CD4-positive, alpha-beta T cell treated with Interleukin-10 for 1 hour (primary cell): ENCODE measurements at regions not wholly inside any gene's neighbourhood (a gene's known extent, or its start where the extent isn't known, plus 50 kb on each side); places are given as distances from the start of the nearest gene placed in this dataset.
"Not testable (repeated sequence)": the region's sequence is repeated elsewhere in the genome, so short reads cannot be mapped to it uniquely, and the experiment has no call there.

Source experiments
- DNase-seq: peaks from one replicate; pipeline ENCODE4 v3.0.0-alpha.2; 2020

GRCh38 chrX:106363214-106363613 is 195.1 kb downstream of the PWWP3B start:
- DNase-seq, result no peak

- peak; percentile 0 for DNase-seq
Observed at GRCh38 chrX:106378616-106379015, 210.5 kb downstream of the PWWP3B start.

- no peak for DNase-seq
Observed at GRCh38 chrX:106391284-106391911, 220.4 kb upstream of the RADX start.

- DNase-seq, result no peak
Observed at GRCh38 chrX:106392346-106392745, 219.4 kb upstream of the RADX start.

GRCh38 chrX:106397788-106398538 is 213.8 kb upstream of the RADX start:
- DNase-seq, result peak; percentile 7

GRCh38 chrX:106401965-106402559 is 209.7 kb upstream of the RADX start:
- DNase-seq, result no peak

GRCh38 chrX:106404512-106404911 is 207.3 kb upstream of the RADX start:
- DNase-seq, result no peak

GRCh38 chrX:106415276-106415895 is 196.4 kb upstream of the RADX start:
- peak; percentile 7 for DNase-seq

GRCh38 chrX:106436691-106437090 is 175.1 kb upstream of the RADX start:
- no peak for DNase-seq

GRCh38 chrX:106437407-106437806 is 174.4 kb upstream of the RADX start:
- DNase-seq, result no peak

GRCh38 chrX:106450405-106450804 is 161.4 kb upstream of the RADX start:
- DNase-seq, result no peak

- DNase-seq, result no peak
Observed at GRCh38 chrX:106451933-106452332, 159.8 kb upstream of the RADX start.

GRCh38 chrX:106454991-106455390 is 156.8 kb upstream of the RADX start:
- no peak for DNase-seq

- no peak for DNase-seq
Observed at GRCh38 chrX:106457802-106458201, 154.0 kb upstream of the RADX start.

- no peak for DNase-seq
Observed at GRCh38 chrX:106467422-106467821, 144.4 kb upstream of the RADX start.

GRCh38 chrX:106467943-106468342 is 143.8 kb upstream of the RADX start:
- DNase-seq, result no peak

- DNase-seq, result no peak
Observed at GRCh38 chrX:106468433-106468832, 143.3 kb upstream of the RADX start.

- no peak for DNase-seq
Observed at GRCh38 chrX:106479920-106480319, 131.9 kb upstream of the RADX start.

GRCh38 chrX:106481341-106481740 is 130.4 kb upstream of the RADX start:
- DNase-seq, result peak; percentile 58

GRCh38 chrX:106484233-106484632 is 127.5 kb upstream of the RADX start:
- DNase-seq, result peak; percentile 39

- DNase-seq, result not testable (repeated sequence)
Observed at GRCh38 chrX:106493210-106493816, 118.5 kb upstream of the RADX start.

- no peak for DNase-seq
Observed at GRCh38 chrX:106499473-106499872, 112.3 kb upstream of the RADX start.

GRCh38 chrX:106510713-106511403 is 100.9 kb upstream of the RADX start:
- no peak for DNase-seq
